Bronchial epithelial cell (primary cell): ENCODE measurements at regions not wholly inside any gene's neighbourhood (a gene's known extent, or its start where the extent isn't known, plus 50 kb on each side); places are given as distances from the start of the nearest gene placed in this dataset.

Experiments used
- DNase-seq: peaks from one replicate; pipeline ENCODE4 v3.0.0-alpha.2; 2010; ENCODE audit warnings: low read depth
- FAIRE-seq: peaks from 2 replicates; lab custom pipeline; 2011; peaks lifted over from hg19 to GRCh38; lab: Jason Lieb, UNC
- H3K27me3 ChIP-seq: 2 replicates; pipeline ENCODE4 v1.5.1; 2011; ENCODE audit warnings: low read length; ENCODE audit not compliant: control insufficient read depth, insufficient read depth
- H3K36me3 ChIP-seq: 2 replicates; pipeline ENCODE4 v1.5.1; 2011; ENCODE audit warnings: low read length; ENCODE audit not compliant: control insufficient read depth, insufficient read depth
- H3K4me3 ChIP-seq: 2 replicates; pipeline ENCODE4 v1.5.1; 2011; ENCODE audit warnings: mild to moderate bottlenecking, low read depth, low read length, control low read depth
- CTCF ChIP-seq: IDR thresholded peaks from 2 replicates; pipeline ENCODE4 v1.5.1; 2011; ENCODE audit warnings: mild to moderate bottlenecking, moderate library complexity, low read length, control low read depth, inconsistent platforms; ENCODE audit not compliant: insufficient read depth, severe bottlenecking

- no peak for TF ChIP-seq CTCF
- FAIRE-seq = no peak
- H3K4me3 ChIP-seq = no peak overlapping the region
- DNase-seq = peak; percentile 74
- H3K27me3 ChIP-seq = no peaks in the 10 kb centered on the region
- H3K36me3 ChIP-seq = no peaks in the 10 kb centered on the region
These were observed 121.5 kb upstream of the RAI14 start for GRCh38 chr5:34534523-34535103.

GRCh38 chr5:34535433-34535832 is 120.7 kb upstream of the RAI14 start:
- no peak overlapping the region for H3K4me3 ChIP-seq
- no peak for FAIRE-seq
- TF ChIP-seq CTCF = no peak

GRCh38 chr5:34535944-34536623 is 120.0 kb upstream of the RAI14 start:
- DNase-seq = peak; percentile 83
- no peak for FAIRE-seq
- no peak overlapping the region for H3K4me3 ChIP-seq
- H3K36me3 ChIP-seq = no peaks in the 10 kb centered on the region
- H3K27me3 ChIP-seq = no peaks in the 10 kb centered on the region
- no peak for TF ChIP-seq CTCF

More at GRCh38 chr5:34535433-34535832, 120.7 kb upstream of the RAI14 start:
- Histone ChIP-seq H3K36me3 (no peaks in the 10 kb centered on the region), H3K27me3 (no peaks in the 10 kb centered on the region)
- no peak for DNase-seq

- no peaks in the 10 kb centered on the region for H3K27me3 ChIP-seq
- no peaks in the 10 kb centered on the region for H3K36me3 ChIP-seq
- DNase-seq (no peak), FAIRE-seq (no peak)
- TF ChIP-seq CTCF = no peak
- H3K4me3 ChIP-seq = no peak overlapping the region
These were observed 119.4 kb upstream of the RAI14 start for GRCh38 chr5:34536699-34537098.

- FAIRE-seq = no peak
- Histone ChIP-seq H3K27me3 (no peaks in the 10 kb centered on the region), H3K4me3 (no peak overlapping the region), H3K36me3 (no peaks in the 10 kb centered on the region)
- TF ChIP-seq CTCF = peak; percentile 66
- DNase-seq = peak; percentile 55
These were observed 118.0 kb upstream of the RAI14 start for GRCh38 chr5:34538026-34538672.
